ENCODE measurements at regions not wholly inside any gene's neighbourhood (a gene's known extent, or its start where the extent isn't known, plus 50 kb on each side); places are given as distances from the start of the nearest gene placed in this dataset.

DNA sequence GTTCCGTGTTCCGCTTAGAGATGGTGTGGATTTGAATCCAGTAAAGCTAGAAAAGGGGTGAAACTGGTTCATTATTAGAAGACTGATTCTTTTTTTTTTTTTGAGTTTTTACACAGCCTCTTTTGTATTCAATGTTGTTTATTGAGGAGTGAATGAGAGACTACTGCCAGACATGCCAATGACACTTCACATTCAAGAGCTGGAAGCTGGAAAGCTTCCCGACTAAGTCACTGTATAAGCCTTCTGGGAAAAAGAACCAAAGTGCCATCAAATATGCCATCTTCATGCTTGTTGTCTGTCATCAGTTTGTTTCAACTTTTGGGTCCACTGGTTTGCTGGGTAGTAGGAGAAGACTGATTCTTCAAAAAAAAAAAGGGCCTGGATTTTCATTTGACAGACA, 164.8 kb downstream of the ATP23 start:
- TF ChIP-seq, protein P1, sequence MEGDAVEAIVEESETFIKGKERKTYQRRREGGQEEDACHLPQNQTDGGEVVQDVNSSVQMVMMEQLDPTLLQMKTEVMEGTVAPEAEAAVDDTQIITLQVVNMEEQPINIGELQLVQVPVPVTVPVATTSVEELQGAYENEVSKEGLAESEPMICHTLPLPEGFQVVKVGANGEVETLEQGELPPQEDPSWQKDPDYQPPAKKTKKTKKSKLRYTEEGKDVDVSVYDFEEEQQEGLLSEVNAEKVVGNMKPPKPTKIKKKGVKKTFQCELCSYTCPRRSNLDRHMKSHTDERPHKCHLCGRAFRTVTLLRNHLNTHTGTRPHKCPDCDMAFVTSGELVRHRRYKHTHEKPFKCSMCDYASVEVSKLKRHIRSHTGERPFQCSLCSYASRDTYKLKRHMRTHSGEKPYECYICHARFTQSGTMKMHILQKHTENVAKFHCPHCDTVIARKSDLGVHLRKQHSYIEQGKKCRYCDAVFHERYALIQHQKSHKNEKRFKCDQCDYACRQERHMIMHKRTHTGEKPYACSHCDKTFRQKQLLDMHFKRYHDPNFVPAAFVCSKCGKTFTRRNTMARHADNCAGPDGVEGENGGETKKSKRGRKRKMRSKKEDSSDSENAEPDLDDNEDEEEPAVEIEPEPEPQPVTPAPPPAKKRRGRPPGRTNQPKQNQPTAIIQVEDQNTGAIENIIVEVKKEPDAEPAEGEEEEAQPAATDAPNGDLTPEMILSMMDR (IDR thresholded peaks at IDR 0.05): no peak
- TF ChIP-seq POLR2A (IDR thresholded peaks at IDR 0.05): no peak
